Left ventricle myocardium inferior (tissue), 1 donor: ENCODE measurements at regions not wholly inside any gene's neighbourhood (a gene's known extent, or its start where the extent isn't known, plus 50 kb on each side); places are given as distances from the start of the nearest gene placed in this dataset.

Experiments
- DNase-seq: peaks from one replicate; pipeline ENCODE4 v3.0.0-alpha.2; 2020
- H3K27ac ChIP-seq: fragments of 200-600 bp; replicated peaks from 2 replicates; pipeline ENCODE4 v1.8.0; 2021
- H3K27me3 ChIP-seq: fragments of 200-600 bp; 2 replicates; pipeline ENCODE4 v1.8.0; 2021; ENCODE audit warnings: low read depth
- H3K36me3 ChIP-seq: fragments of 200-600 bp; 2 replicates; pipeline ENCODE4 v1.8.0; 2021
- H3K4me1 ChIP-seq: fragments of 200-600 bp; 2 replicates; pipeline ENCODE4 v1.8.0; 2021
- H3K4me3 ChIP-seq: fragments of 200-600 bp; 2 replicates; pipeline ENCODE4 v1.8.0; 2021; ENCODE audit warnings: mild to moderate bottlenecking, moderate library complexity
- H3K9me3 ChIP-seq: fragments of 200-600 bp; replicated peaks from 2 replicates; pipeline ENCODE4 v1.8.0; 2021
- intact Hi-C: fragments of 100-400 bp; cut with micrococcal nuclease; formaldehyde crosslinking; loops from one replicate; pipeline ENCODE4 v1.11.0; 2022
- TF ChIP-seq, protein P1 (sequence below): fragments of 200-600 bp; IDR thresholded peaks from 2 replicates; pipeline ENCODE4 v1.8.0; 2021; ENCODE audit warnings: antibody characterized with exemption, mild to moderate bottlenecking, borderline replicate concordance
- donor health status: DM: no; HTN: yes; CAD: no; lungs with severe emphysema.

DNA sequence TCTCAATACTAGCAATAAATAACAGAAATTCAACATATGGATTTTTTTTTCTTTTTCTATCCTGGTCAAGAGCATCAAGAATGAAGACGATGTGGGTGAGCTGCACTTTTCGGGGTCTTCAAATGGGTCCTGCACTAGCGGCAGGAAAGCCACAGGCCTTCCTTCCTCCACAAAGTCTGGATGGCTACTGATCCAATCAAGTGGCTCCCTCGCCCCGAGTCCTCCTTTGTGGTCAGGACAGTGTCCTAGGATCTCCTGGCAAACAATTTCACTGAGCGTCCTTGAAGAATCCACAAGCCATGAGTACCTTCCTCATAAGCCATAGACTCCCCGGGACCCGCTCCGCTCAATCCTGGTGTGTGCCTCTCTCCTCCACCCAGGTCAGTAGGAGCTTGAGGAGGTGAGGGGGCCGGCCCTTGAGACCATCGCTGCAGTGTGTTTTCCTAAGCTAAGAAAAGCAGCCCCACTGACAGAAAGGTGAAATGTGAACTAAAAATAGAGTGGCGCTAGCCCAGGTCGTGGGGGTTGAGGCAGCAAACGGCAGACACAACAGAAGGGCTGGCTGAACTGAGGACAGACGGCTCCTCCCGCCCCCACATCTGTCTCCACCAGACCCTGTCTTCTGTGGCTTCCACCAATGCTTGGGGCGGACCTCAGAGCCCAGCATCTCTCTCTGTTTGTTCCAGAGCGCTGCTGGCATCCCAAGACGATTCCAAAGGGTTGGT, 202.3 kb downstream of the HERPUD2 start:
- Histone ChIP-seq H3K27ac (no peak overlapping the region), H3K4me1 (peaks cover 10% of the 10 kb centered on the region), H3K9me3 (no peaks in the 10 kb centered on the region), H3K27me3 (no peaks in the 10 kb centered on the region), H3K4me3 (no peak overlapping the region), H3K36me3 (no peaks in the 10 kb centered on the region)
- DNase-seq = no peak
- intact Hi-C loops = no loop called here
- TF ChIP-seq, protein P1, sequence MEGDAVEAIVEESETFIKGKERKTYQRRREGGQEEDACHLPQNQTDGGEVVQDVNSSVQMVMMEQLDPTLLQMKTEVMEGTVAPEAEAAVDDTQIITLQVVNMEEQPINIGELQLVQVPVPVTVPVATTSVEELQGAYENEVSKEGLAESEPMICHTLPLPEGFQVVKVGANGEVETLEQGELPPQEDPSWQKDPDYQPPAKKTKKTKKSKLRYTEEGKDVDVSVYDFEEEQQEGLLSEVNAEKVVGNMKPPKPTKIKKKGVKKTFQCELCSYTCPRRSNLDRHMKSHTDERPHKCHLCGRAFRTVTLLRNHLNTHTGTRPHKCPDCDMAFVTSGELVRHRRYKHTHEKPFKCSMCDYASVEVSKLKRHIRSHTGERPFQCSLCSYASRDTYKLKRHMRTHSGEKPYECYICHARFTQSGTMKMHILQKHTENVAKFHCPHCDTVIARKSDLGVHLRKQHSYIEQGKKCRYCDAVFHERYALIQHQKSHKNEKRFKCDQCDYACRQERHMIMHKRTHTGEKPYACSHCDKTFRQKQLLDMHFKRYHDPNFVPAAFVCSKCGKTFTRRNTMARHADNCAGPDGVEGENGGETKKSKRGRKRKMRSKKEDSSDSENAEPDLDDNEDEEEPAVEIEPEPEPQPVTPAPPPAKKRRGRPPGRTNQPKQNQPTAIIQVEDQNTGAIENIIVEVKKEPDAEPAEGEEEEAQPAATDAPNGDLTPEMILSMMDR = no peak

DNA sequence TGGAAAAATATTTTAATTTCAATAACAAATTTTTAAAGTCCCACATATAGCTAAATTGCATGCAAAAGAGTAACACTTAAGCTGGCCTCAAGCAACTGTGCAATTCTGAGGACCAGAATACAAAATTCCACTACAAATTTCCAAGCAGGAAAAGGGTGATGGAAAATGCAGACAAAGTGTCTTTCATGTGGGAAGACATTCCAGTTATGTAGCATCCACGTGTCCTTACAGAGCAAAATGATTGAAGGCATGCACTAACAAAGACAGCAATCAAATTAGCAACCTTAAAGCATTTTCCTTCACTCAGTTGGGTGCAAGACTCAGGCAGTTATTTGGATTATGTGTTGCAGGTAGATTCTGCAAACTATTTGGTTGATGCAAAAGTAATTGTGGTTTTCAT, 203.7 kb downstream of the HERPUD2 start:
- Histone ChIP-seq H3K27ac (no peak overlapping the region), H3K9me3 (no peaks in the 10 kb centered on the region), H3K4me1 (peaks cover 16% of the 10 kb centered on the region), H3K36me3 (no peaks in the 10 kb centered on the region), H3K27me3 (no peaks in the 10 kb centered on the region), H3K4me3 (no peak overlapping the region)
- intact Hi-C loops = no loop called here
- TF ChIP-seq, protein P1 = no peak
- DNase-seq = no peak

GRCh38 chr7:35487841-35488240, 207.1 kb downstream of the HERPUD2 start:
- TF ChIP-seq, protein P1 = no peak
- no peak overlapping the region for H3K4me3 ChIP-seq
- H3K4me1 ChIP-seq = peaks cover 13% of the 10 kb centered on the region
- intact Hi-C loops = no loop called here
- H3K27ac ChIP-seq = no peak overlapping the region
- H3K27me3 ChIP-seq = no peaks in the 10 kb centered on the region
- H3K9me3 ChIP-seq = no peaks in the 10 kb centered on the region
- DNase-seq = no peak
- H3K36me3 ChIP-seq = no peaks in the 10 kb centered on the region

- peaks cover 9% of the 10 kb centered on the region for H3K4me1 ChIP-seq
- H3K36me3 ChIP-seq = no peaks in the 10 kb centered on the region
- H3K9me3 ChIP-seq = no peaks in the 10 kb centered on the region
- TF ChIP-seq, protein P1 = no peak
- H3K4me3 ChIP-seq = no peak overlapping the region
- intact Hi-C loops = no loop called here
- DNase-seq = no peak
- H3K27ac ChIP-seq = no peak overlapping the region
- no peaks in the 10 kb centered on the region for H3K27me3 ChIP-seq
Observed at GRCh38 chr7:35487402-35487801, 207.5 kb downstream of the HERPUD2 start.

- H3K9me3 ChIP-seq = no peaks in the 10 kb centered on the region
- no peak overlapping the region for H3K4me3 ChIP-seq
- DNase-seq = no peak
- no peak overlapping the region for H3K27ac ChIP-seq
- TF ChIP-seq, protein P1 = no peak
- peaks cover 6% of the 10 kb centered on the region for H3K27me3 ChIP-seq
- intact Hi-C loops = no loop called here
- H3K36me3 ChIP-seq = no peaks in the 10 kb centered on the region
- peaks cover 9% of the 10 kb centered on the region for H3K4me1 ChIP-seq
Observed at GRCh38 chr7:35485436-35485835, 209.5 kb downstream of the HERPUD2 start.
